Activated CD4-positive, alpha-beta T cell treated with anti-CD3 and anti-CD28 coated beads for 48 hours (primary cell): ENCODE measurements at regions not wholly inside any gene's neighbourhood (a gene's known extent, or its start where the extent isn't known, plus 50 kb on each side); places are given as distances from the start of the nearest gene placed in this dataset.

ENCODE experiments used
- DNase-seq: peaks from one replicate; pipeline ENCODE4 v3.0.0-alpha.2; 2020

GRCh38 chr1:244224487-244225430 lies 173.7 kb downstream of the ZBTB18 start:
- DNase-seq: no peak

- DNase-seq: no peak
Observed at GRCh38 chr1:244226435-244226834, 175.4 kb downstream of the ZBTB18 start.

DNA sequence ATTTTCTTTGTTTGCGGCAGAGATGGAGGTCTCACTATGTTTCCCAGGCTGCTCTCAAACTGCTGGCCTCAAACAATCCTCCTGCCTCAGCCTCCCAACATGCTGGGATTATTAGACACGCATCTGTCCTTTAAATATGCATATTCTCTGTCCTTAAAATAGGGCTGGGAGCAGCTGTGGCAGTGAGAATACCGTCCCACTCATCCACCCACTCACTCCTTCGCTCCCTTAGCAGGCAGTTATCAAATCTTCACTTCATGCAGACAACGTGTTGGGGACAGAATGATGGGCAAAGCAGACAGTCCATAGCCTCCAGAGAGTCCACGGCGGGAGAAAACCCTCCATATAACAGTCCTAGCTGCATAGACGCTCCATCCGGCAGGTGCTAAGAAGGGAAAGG lies 179.4 kb downstream of the ZBTB18 start:
- no peak for DNase-seq

GRCh38 chr1:244231193-244231571 lies 180.1 kb downstream of the ZBTB18 start:
- DNase-seq: no peak

DNA sequence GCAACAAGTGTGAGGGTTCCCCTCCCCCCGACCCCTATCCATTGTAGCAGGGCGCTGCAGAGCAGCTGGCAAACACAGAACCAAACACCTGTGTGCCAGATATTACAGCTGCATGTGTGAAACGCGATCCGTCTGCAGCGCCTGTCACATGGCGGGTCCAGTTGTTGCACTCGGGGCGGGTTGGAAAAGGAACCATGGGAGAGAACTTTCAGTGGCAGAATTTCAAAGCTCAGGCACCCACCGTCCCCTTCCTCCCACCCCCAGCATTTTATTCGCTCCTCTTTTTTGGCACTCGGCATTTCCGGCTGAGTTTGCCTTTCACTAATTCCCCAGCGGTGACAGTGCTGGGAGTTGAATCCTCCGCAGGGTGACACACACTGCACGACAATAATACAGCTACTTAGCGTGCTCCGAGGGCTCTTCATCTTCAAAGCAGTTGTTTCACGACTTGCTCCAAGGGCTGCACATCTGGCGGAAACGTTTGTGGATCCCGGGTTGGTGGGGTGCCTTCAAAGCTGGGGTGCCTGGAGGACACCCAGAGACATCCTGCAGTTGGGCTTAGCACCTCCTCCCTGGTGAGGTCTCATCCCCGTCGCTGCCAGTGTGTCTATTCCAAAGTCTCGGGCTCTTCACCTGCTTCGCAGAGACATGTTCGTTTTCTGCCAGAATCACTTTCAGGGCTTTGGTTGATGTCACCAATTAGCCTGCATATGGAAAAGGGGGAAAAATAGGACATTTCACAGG lies 180.7 kb downstream of the ZBTB18 start:
- no peak for DNase-seq

GRCh38 chr1:244234009-244234643 lies 183.0 kb downstream of the ZBTB18 start:
- no peak for DNase-seq

GRCh38 chr1:244235157-244235556 lies 184.1 kb downstream of the ZBTB18 start:
- DNase-seq: no peak

GRCh38 chr1:244236101-244236500 lies 185.0 kb downstream of the ZBTB18 start:
- DNase-seq: no peak

GRCh38 chr1:244236721-244237120 lies 185.6 kb downstream of the ZBTB18 start:
- DNase-seq: no peak

GRCh38 chr1:244237445-244237844 lies 186.4 kb downstream of the ZBTB18 start:
- no peak for DNase-seq

DNA sequence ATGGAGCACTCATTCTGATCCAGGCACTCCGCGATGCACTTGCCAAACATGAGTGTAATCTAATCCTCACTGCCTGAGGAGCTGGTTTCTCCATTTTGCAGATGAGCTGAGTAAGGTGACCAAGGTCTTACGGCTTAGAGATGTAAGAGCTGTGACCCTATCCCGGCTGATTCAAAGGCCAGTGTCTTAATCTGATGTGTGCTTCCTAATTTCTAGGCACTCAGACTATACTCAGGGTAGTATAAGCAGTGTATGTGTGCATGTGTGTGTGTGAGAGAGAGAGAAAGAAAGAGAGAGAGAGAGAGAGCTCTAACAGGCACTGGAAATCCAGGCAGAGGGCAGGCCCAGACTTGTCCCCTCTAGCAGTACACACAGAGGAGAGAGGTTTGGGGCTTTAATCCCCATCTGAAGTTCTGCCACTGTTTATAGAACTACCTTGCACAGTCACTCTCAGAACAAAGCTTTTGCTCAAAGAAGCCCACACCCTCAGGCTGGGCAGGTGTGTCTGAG lies 188.2 kb downstream of the ZBTB18 start:
- no peak for DNase-seq

GRCh38 chr1:244241438-244241837 lies 190.4 kb downstream of the ZBTB18 start:
- DNase-seq: no peak

DNA sequence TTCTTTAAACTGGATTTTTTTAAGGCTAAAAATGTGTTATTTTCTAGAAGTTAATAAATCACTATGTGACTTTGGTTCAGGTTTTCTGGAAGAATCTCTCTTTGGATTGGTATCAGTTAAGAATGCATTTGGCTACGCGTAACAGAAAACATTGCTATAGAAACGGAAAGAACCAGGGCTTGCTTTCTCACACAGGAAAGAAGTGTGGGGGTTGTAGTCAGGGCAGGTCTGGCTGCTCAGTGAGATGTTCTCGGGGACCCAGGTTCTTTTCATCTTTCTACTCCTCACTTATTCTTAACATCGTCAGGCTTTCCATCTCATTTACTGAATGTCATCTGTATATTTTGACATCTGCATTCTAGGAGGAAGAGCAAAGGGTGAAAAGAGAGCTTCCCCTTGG lies 191.4 kb downstream of the ZBTB18 start:
- no peak for DNase-seq

DNA sequence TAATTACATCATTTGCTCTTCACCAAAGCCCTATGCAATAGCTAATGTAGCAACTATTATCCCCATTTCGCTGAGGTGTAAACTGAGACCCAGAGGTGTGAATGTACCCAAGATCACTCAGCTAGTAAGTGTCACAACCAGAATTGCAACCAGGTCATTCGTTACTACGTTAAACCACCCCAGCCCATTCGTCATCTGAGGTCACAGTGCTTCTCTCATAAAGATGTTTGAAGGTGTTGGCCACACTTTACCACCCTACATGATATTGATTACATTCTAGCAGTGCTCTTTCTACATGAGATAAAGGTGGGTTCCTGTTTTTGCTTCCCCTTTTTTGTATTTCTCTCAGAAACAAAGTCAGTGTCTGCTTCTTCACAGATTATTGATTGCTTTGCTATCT lies 195.3 kb downstream of the ZBTB18 start:
- DNase-seq: no peak

GRCh38 chr1:244248426-244248825 lies 197.3 kb downstream of the ZBTB18 start:
- DNase-seq: no peak

GRCh38 chr1:244252211-244252610 lies 199.5 kb downstream of the ADSS2 start:
- DNase-seq: no peak

- no peak for DNase-seq
Observed at GRCh38 chr1:244254467-244254866, 197.2 kb downstream of the ADSS2 start.

DNA sequence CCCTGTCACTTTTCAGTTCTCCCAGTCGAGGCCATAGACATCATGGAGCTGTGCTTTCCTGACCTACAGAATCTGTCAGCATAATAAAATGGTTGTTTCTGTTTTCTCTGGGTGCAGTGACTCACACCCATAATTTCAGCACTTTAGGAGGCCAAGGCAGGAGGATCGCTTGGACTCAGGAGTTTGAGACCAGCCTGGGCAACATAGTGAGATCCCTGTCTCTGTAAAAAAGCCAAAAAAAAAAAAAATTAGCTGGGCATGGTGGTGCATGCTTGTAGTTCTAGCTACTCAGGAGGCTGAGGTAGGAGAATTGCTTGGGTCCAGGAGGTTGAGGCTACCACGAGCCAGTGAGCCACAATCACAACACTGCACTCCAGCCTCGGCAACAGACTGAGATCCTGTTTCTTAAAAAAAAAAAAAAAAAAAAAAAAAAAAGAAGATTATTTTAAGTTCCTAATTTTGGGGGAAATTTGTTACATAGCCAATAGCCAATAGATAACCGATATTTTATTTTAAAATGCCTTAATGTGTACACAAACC lies 196.2 kb downstream of the ADSS2 start:
- DNase-seq: no peak

DNA sequence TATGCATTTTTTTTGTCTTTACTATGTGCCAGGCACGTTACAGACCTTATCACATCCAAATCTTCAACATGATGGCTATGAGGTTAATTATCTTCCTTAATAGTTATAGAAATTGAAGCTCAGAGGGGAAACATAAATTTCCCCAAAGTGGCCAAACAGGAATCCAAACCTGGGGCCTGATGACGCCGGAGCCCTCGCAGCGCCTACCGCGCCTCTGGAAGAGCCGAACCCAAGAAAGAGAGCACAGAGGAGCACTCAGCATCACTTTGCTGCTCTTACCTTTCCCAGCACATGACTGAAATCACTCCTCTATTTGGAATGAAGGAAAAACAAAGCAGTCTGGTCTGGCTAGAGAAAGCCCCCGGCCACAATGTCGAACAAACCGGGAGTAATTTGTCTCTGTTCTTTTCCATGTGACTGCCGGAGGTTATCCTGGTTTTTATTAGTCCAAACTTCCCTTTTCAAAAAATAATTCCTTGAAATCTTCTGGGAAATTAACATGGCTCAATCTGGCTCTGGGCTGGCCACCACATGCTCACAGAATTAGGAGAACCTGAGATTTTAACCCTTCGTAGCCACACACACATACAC lies 195.5 kb downstream of the ADSS2 start:
- no peak for DNase-seq

DNA sequence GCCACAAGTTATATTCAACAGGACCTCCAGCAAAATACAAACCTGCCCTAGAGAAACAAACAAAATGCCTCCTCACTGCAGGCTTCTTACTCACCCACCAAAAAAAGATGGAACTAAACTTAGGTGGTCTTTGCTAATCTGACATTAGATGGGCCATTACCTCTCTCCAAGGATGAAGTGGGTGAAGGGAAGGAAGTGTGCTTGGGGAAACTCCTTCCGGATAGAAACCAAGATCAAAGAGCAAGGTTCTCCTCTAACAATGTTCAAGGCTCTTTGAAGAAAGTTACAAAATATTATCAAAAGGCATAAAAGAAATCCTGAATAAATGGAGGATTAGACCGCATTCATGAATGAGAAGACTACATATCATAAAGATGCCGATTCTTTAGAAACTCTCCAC lies 187.5 kb downstream of the ADSS2 start:
- DNase-seq: no peak

- DNase-seq: no peak
Observed at GRCh38 chr1:244265507-244265906, 186.2 kb downstream of the ADSS2 start.

DNA sequence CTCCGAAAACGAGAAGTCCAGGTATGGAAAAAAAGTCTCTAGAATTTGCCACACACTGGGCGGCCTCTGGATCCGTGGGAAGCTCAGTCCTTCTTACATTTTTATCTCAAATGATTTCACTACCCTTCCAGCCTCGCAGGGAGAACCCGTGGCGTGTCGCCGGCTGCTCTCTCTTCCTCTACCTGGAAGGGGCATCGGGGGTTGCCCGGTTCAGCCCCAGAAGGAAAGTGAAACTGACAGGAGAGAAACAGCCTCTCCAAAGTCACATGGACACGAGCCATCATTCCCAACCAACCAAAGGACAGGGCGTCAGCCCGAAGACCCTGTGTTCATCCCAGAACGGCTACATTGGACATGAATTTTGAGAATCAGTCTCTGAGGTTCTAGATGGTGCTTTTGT lies 182.5 kb downstream of the ADSS2 start:
- DNase-seq: no peak

DNA sequence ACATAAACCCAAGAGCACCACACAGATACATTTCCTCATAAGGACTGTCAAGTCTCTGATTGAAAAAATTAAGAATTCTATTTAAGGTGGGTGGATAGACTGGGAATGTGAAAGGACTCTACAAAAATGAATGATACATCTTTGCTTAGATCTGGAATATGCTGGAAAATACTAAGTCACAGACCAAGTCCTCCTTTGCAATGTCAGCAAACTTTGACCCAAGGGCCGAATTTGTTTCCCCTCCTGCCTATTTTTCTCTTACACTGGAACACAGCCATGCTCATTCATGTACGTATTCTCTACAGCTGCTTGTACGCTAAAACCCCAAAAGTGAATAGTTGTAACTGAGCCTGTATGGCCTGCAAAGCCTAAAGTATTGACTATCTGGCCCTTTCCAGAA lies 180.7 kb downstream of the ADSS2 start:
- DNase-seq: no peak
